Natural killer cell (primary cell): ENCODE measurements at regions not wholly inside any gene's neighbourhood (a gene's known extent, or its start where the extent isn't known, plus 50 kb on each side); places are given as distances from the start of the nearest gene placed in this dataset.

Experiments
- ATAC-seq, 3 donors: fragments of 150-1000 bp in 2 of 3; fragments of 200-7000 bp in 1 of 3; cut with Tn5 transposase; 1 replicate in 1 of 3; 2 replicates in 2 of 3; pipeline ENCODE4 v1.10.0; 2021; ENCODE audit warnings: mild to moderate bottlenecking in 2 of 3, moderate library complexity in 2 of 3
- DNase-seq, 2 donors: peaks; one replicate each; pipeline versions ENCODE4 v3.0.0 to v3.0.0-alpha.2; 2013 to 2021; ENCODE audit warnings: mixed read lengths in 1 of 2
- H3K27ac ChIP-seq: one replicate; pipeline ENCODE4 v1.5.1; 2013; ENCODE audit warnings: mild to moderate bottlenecking, low read length
- H3K27me3 ChIP-seq: one replicate; pipeline ENCODE4 v1.6.1; 2013; ENCODE audit warnings: low read length; ENCODE audit not compliant: control insufficient read depth, insufficient read depth
- H3K36me3 ChIP-seq: one replicate; pipeline ENCODE4 v1.6.1; 2013; ENCODE audit warnings: low read length; ENCODE audit not compliant: control insufficient read depth, insufficient read depth
- H3K4me1 ChIP-seq: one replicate; pipeline ENCODE4 v1.6.1; 2013; ENCODE audit warnings: low read length; ENCODE audit not compliant: control insufficient read depth, insufficient read depth
- H3K4me3 ChIP-seq: one replicate; pipeline ENCODE4 v1.5.1; 2013; ENCODE audit warnings: low read length
- H3K9me3 ChIP-seq: one replicate; pipeline ENCODE4 v1.6.1; 2013; ENCODE audit warnings: low read length; ENCODE audit not compliant: control insufficient read depth, insufficient read depth
- H3K27ac Mint-ChIP-seq, 2 donors: one replicate each; pipeline ENCODE4 v1.8.0; 2022; ENCODE audit warnings: mild to moderate bottlenecking in 2 of 2, mixed read lengths in 2 of 2, moderate library complexity in 1 of 2
- H3K27me3 Mint-ChIP-seq, 2 donors: one replicate each; pipeline ENCODE4 v1.8.0; 2022; ENCODE audit warnings: low read depth in 2 of 2, mixed read lengths in 2 of 2
- H3K36me3 Mint-ChIP-seq: one replicate; pipeline ENCODE4 v1.8.0; 2022; ENCODE audit warnings: mixed read lengths
- H3K4me1 Mint-ChIP-seq, 2 donors: one replicate each; pipeline ENCODE4 v1.8.0; 2022; ENCODE audit warnings: mixed read lengths in 2 of 2
- H3K4me3 Mint-ChIP-seq: one replicate; pipeline ENCODE4 v1.8.0; 2022; ENCODE audit warnings: mild to moderate bottlenecking, moderate library complexity, mixed read lengths
- H3K9me3 Mint-ChIP-seq, 2 donors: one replicate each; pipeline ENCODE4 v1.8.0; 2022; ENCODE audit warnings: mixed read lengths in 2 of 2
- CTCF ChIP-seq: fragments of 200-600 bp; IDR thresholded peaks from one replicate; pipeline ENCODE4 v1.8.0; 2022; ENCODE audit warnings: antibody characterized with exemption
- WGBS: methylation state at CpG from one replicate; pipeline ENCODE4 v1.1.7; 2013; ENCODE audit warnings: missing lambda C conversion rate; ENCODE audit not compliant: insufficient coverage; 5-methylcytosine and 5-hydroxymethylcytosine counted together
- intact Hi-C: fragments of 100-400 bp; cut with micrococcal nuclease; formaldehyde crosslinking; loops from one replicate; pipeline ENCODE4 v1.14.2; 2022

DNA sequence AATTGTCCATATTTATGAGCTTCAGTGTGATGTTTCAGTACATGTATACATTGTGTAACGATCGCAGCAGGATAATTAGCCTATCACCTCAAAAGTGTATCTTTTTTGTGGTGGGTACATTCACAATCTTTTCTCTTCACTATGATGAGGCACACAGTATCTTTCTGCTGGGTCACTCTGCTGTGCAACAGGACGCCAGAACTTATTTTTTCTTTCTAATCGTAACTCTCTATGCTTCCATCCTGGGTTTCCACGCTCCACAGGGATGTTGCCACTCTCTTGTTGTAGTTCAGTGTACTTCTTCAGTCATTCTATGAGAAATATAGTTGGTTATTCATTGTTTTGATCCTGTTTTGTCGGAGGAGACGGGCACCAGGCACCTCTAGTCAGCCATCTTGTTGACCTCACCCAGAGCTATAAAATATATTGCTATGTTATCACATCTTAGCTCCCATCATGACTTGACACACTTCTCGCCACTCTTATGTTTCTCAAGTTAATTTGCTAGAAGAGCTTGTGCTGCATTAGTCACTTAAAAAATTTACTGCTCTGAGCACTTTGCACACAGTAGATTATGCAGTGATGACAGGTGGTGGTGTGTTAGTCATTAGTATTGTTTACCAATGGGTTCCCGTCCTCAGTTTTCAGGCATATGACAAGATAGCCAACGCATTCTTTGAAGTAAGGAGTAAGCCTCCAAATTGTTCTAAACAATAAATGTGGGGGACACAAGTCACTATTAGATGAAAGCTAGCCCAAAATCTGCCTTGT lies 1002.7 kb upstream of the PCDH7 start:
- ATAC-seq (no peak), DNase-seq (no peak)
- H3K4me1 Mint-ChIP-seq: no peaks in the 10 kb centered on the region
- peaks cover 0 to 3% of the 10 kb centered on the region in 2 donors for H3K9me3 Mint-ChIP-seq
- intact Hi-C loops: no loop called here
- H3K27me3 Mint-ChIP-seq: no peaks in the 10 kb centered on the region
- no peak overlapping the region for H3K4me3 Mint-ChIP-seq
- H3K36me3 Mint-ChIP-seq: no peaks in the 10 kb centered on the region
- Histone ChIP-seq H3K27me3 (no peaks in the 10 kb centered on the region), H3K27ac (no peak overlapping the region), H3K4me3 (no peak overlapping the region), H3K36me3 (no peaks in the 10 kb centered on the region), H3K4me1 (no peaks in the 10 kb centered on the region), H3K9me3 (no peaks in the 10 kb centered on the region)
- 83% methylated on average over 10 of the region's 10 CpGs for WGBS
- H3K27ac Mint-ChIP-seq: no peak overlapping the region
- TF ChIP-seq CTCF: no peak

GRCh38 chr4:29718136-29718535 lies 1002.0 kb upstream of the PCDH7 start:
- no peak for DNase-seq
- no peak for TF ChIP-seq CTCF
- H3K4me3 Mint-ChIP-seq: no peak overlapping the region
- H3K4me1 Mint-ChIP-seq: no peaks in the 10 kb centered on the region
- Histone ChIP-seq H3K4me3 (no peak overlapping the region), H3K27ac (no peak overlapping the region), H3K27me3 (no peaks in the 10 kb centered on the region), H3K36me3 (no peaks in the 10 kb centered on the region), H3K4me1 (no peaks in the 10 kb centered on the region), H3K9me3 (no peaks in the 10 kb centered on the region)
- H3K27me3 Mint-ChIP-seq: no peaks in the 10 kb centered on the region
- H3K27ac Mint-ChIP-seq: no peak overlapping the region
- no peaks in the 10 kb centered on the region for H3K36me3 Mint-ChIP-seq
- no peak for ATAC-seq
- H3K9me3 Mint-ChIP-seq: peaks cover 0 to 6% of the 10 kb centered on the region in 2 donors
- intact Hi-C loops: no loop called here

GRCh38 chr4:29722253-29722652 lies 997.9 kb upstream of the PCDH7 start:
- Mint-ChIP-seq H3K27me3 (no peaks in the 10 kb centered on the region), H3K36me3 (no peaks in the 10 kb centered on the region), H3K4me1 (no peaks in the 10 kb centered on the region), H3K27ac (no peak overlapping the region), H3K9me3 (peaks cover 0 to 8% of the 10 kb centered on the region in 2 donors), H3K4me3 (no peak overlapping the region)
- H3K4me3 ChIP-seq: no peak overlapping the region
- ATAC-seq (no peak), DNase-seq (no peak)
- H3K4me1 ChIP-seq: no peaks in the 10 kb centered on the region
- H3K36me3 ChIP-seq: no peaks in the 10 kb centered on the region
- H3K27ac ChIP-seq: no peak overlapping the region
- intact Hi-C loops: no loop called here
- 88% methylated on average over 6 of the region's 6 CpGs for WGBS
- no peaks in the 10 kb centered on the region for H3K27me3 ChIP-seq
- H3K9me3 ChIP-seq: no peaks in the 10 kb centered on the region
- TF ChIP-seq CTCF: no peak

DNA sequence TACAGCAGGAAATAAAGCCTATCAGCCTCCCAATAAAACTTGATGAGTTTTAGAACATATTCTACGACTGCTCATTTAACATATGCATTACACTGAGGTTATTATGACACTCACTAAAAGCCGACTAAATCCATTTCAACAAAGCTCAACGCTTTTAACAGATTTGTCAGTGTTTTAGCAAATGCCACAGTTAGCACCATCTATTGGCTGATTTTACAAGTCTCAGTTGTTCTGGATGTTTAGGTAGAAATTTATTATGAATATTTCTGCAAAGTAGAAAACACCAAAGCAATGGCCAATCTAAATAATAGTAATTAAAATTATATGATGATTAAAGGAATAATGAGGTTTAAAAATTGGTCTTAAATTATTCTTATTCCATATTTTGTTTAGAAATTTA lies 993.2 kb upstream of the PCDH7 start:
- no peaks in the 10 kb centered on the region for H3K27me3 Mint-ChIP-seq
- intact Hi-C loops: no loop called here
- no peak for TF ChIP-seq CTCF
- H3K9me3 Mint-ChIP-seq: peaks cover 0 to 8% of the 10 kb centered on the region in 2 donors
- H3K27ac Mint-ChIP-seq: no peak overlapping the region
- WGBS: 84% methylated on average over 3 of the region's 3 CpGs
- Histone ChIP-seq H3K36me3 (no peaks in the 10 kb centered on the region), H3K4me3 (no peak overlapping the region), H3K27me3 (no peaks in the 10 kb centered on the region), H3K27ac (no peak overlapping the region), H3K4me1 (no peaks in the 10 kb centered on the region), H3K9me3 (no peaks in the 10 kb centered on the region)
- ATAC-seq (no peak), DNase-seq (no peak)
- H3K4me3 Mint-ChIP-seq: no peak overlapping the region
- no peaks in the 10 kb centered on the region for H3K36me3 Mint-ChIP-seq
- H3K4me1 Mint-ChIP-seq: no peaks in the 10 kb centered on the region
